Right lobe of liver (tissue), 4 donors: ENCODE measurements at regions not wholly inside any gene's neighbourhood (a gene's known extent, or its start where the extent isn't known, plus 50 kb on each side); places are given as distances from the start of the nearest gene placed in this dataset.

Experiments used
- POLR2A ChIP-seq: fragments of 450-650 bp; IDR thresholded peaks from one replicate; pipeline ENCODE4 v1.6.1; 2017; ENCODE audit warnings: antibody characterized with exemption, mild to moderate bottlenecking
- TF ChIP-seq, protein P1 (sequence below), 4 donors: fragments of 200-600 bp in 3 of 4; fragments of 450-650 bp in 1 of 4; IDR thresholded peaks; one replicate each; pipeline versions ENCODE4 v1.5.1 to v1.8.0; 2016 to 2022; ENCODE audit warnings: antibody characterized with exemption in 4 of 4, mild to moderate bottlenecking in 2 of 4
- donor health status: DM: no; HTN: no; CAD: no.
- donor health status: DM: no; HTN: no; CAD: no.
- donor health status: DM: no; HTN: yes; CAD: no.

DNA sequence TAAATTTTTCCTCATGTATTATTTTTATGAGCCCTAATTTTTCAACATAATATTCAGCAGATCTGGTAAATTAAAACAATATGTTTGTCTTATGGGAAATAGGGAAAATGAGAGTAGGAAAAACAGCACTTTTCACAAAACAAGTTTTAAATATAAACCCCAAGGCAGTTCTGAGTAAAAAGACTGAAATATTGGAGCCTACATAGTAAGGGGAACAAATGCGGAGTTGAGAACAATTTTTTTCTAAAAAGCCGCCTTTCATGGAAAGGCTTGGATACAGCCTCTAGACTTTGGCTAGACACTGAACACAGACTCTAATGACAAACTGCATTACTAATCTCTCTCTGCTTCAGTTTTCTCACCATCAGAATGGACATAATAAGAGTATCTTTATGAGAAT lies 174.1 kb downstream of the NOL4 start:
- TF ChIP-seq, protein P1, sequence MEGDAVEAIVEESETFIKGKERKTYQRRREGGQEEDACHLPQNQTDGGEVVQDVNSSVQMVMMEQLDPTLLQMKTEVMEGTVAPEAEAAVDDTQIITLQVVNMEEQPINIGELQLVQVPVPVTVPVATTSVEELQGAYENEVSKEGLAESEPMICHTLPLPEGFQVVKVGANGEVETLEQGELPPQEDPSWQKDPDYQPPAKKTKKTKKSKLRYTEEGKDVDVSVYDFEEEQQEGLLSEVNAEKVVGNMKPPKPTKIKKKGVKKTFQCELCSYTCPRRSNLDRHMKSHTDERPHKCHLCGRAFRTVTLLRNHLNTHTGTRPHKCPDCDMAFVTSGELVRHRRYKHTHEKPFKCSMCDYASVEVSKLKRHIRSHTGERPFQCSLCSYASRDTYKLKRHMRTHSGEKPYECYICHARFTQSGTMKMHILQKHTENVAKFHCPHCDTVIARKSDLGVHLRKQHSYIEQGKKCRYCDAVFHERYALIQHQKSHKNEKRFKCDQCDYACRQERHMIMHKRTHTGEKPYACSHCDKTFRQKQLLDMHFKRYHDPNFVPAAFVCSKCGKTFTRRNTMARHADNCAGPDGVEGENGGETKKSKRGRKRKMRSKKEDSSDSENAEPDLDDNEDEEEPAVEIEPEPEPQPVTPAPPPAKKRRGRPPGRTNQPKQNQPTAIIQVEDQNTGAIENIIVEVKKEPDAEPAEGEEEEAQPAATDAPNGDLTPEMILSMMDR (IDR thresholded peaks at IDR 0.05): no peak
- TF ChIP-seq POLR2A: no peak
